ENCODE measurements at regions not wholly inside any gene's neighbourhood (a gene's known extent, or its start where the extent isn't known, plus 50 kb on each side); places are given as distances from the start of the nearest gene placed in this dataset.

- TF ChIP-seq POLR2AphosphoS5 (IDR thresholded peaks at IDR 0.05; ENCODE audit: low read depth, low read length): no peak
- TF ChIP-seq, protein P1, sequence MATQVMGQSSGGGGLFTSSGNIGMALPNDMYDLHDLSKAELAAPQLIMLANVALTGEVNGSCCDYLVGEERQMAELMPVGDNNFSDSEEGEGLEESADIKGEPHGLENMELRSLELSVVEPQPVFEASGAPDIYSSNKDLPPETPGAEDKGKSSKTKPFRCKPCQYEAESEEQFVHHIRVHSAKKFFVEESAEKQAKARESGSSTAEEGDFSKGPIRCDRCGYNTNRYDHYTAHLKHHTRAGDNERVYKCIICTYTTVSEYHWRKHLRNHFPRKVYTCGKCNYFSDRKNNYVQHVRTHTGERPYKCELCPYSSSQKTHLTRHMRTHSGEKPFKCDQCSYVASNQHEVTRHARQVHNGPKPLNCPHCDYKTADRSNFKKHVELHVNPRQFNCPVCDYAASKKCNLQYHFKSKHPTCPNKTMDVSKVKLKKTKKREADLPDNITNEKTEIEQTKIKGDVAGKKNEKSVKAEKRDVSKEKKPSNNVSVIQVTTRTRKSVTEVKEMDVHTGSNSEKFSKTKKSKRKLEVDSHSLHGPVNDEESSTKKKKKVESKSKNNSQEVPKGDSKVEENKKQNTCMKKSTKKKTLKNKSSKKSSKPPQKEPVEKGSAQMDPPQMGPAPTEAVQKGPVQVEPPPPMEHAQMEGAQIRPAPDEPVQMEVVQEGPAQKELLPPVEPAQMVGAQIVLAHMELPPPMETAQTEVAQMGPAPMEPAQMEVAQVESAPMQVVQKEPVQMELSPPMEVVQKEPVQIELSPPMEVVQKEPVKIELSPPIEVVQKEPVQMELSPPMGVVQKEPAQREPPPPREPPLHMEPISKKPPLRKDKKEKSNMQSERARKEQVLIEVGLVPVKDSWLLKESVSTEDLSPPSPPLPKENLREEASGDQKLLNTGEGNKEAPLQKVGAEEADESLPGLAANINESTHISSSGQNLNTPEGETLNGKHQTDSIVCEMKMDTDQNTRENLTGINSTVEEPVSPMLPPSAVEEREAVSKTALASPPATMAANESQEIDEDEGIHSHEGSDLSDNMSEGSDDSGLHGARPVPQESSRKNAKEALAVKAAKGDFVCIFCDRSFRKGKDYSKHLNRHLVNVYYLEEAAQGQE (IDR thresholded peaks at IDR 0.05; ENCODE audit: insufficient read depth in 1 of 2, low read depth in 2 of 2, low read length in 2 of 2): no peak
Measured at GRCh38 chr10:79007018-79007417, 61.7 kb upstream of the ZMIZ1 start.
